RWPE1 (cell line): ENCODE measurements at regions not wholly inside any gene's neighbourhood (a gene's known extent, or its start where the extent isn't known, plus 50 kb on each side); places are given as distances from the start of the nearest gene placed in this dataset.

ENCODE experiments used
- CTCF ChIA-PET: fragments of 350-600 bp; sonication (Branson Sonifier 250); formaldehyde crosslinking; extraction: SDS; loops from one replicate; lab custom pipeline; 2021; lab: Yijun Ruan, JAX
- POLR2A ChIA-PET: fragments of 400-600 bp; formaldehyde crosslinking; extraction: SDS; loops from one replicate; lab custom pipeline; 2020; ENCODE audit warnings: antibody characterized with exemption; ENCODE audit not compliant: low non-redundant PET; lab: Yijun Ruan, JAX
- DNase-seq: peaks from one replicate; pipeline ENCODE4 v3.0.0; 2012; ENCODE audit warnings: low spot score
- H3K27ac ChIP-seq: fragments of 450-650 bp; 2 replicates; pipeline ENCODE4 v1.5.1; 2017
- CTCF ChIP-seq: fragments of 450-650 bp; conservative IDR thresholded peaks from 2 replicates; pipeline ENCODE4 v1.5.1; 2017; ENCODE audit warnings: low read depth, mild to moderate bottlenecking

GRCh38 chr6:140979642-140980091, 1153.1 kb upstream of the GJE1 start:
- DNase-seq, result no peak
- POLR2A ChIA-PET, result no interaction called here
- H3K27ac ChIP-seq, result no peak overlapping the region
- TF ChIP-seq CTCF, result no peak
- CTCF ChIA-PET, result no interaction called here

GRCh38 chr6:140977403-140977802, 1155.3 kb upstream of the GJE1 start:
- H3K27ac ChIP-seq, result no peak overlapping the region
- DNase-seq, result no peak
- POLR2A ChIA-PET, result no interaction called here
- no peak for TF ChIP-seq CTCF
- CTCF ChIA-PET, result no interaction called here

GRCh38 chr6:140976806-140977205, 1155.9 kb upstream of the GJE1 start:
- H3K27ac ChIP-seq, result no peak overlapping the region
- ChIA-PET POLR2A (no interaction called here), CTCF (no interaction called here)
- no peak for DNase-seq
- no peak for TF ChIP-seq CTCF

GRCh38 chr6:140970485-140970884, 1162.2 kb upstream of the GJE1 start:
- ChIA-PET CTCF (no interaction called here), POLR2A (no interaction called here)

GRCh38 chr6:140968062-140968461, 1164.7 kb upstream of the GJE1 start:
- ChIA-PET POLR2A (no interaction called here), CTCF (no interaction called here)
- H3K27ac ChIP-seq, result no peak overlapping the region
- no peak for DNase-seq
- no peak for TF ChIP-seq CTCF

More at GRCh38 chr6:140970485-140970884, 1162.2 kb upstream of the GJE1 start:
- TF ChIP-seq CTCF, result no peak
- DNase-seq, result no peak
- H3K27ac ChIP-seq, result no peak overlapping the region

GRCh38 chr6:140966676-140967075, 1166.0 kb upstream of the GJE1 start:
- ChIA-PET CTCF (no interaction called here), POLR2A (no interaction called here)
- no peak for TF ChIP-seq CTCF
- no peak for DNase-seq
- no peak overlapping the region for H3K27ac ChIP-seq

- no peak for DNase-seq
- CTCF ChIA-PET, result no interaction called here
- H3K27ac ChIP-seq, result no peak overlapping the region
- POLR2A ChIA-PET, result no interaction called here
- no peak for TF ChIP-seq CTCF
Observed at GRCh38 chr6:140960566-140960965, 1172.2 kb upstream of the GJE1 start.
